Head of caudate nucleus (tissue), 42 donors: ENCODE measurements at regions not wholly inside any gene's neighbourhood (a gene's known extent, or its start where the extent isn't known, plus 50 kb on each side); places are given as distances from the start of the nearest gene placed in this dataset.
"Not testable (repeated sequence)": the region's sequence is repeated elsewhere in the genome, so short reads cannot be mapped to it uniquely, and the experiment has no call there.

Experiments
- DNase-seq, 42 donors: peaks; one replicate each; pipeline versions ENCODE4 v3.0.0 to v3.0.0-alpha.2; 2020 to 2021; ENCODE audit warnings: mixed read lengths in 7 of 42
- intact Hi-C: fragments of 100-400 bp; cut with DNase I; formaldehyde crosslinking; loops from one replicate; pipeline ENCODE4 v1.15.0; 2022

- intact Hi-C loops = no loop called here
- peak in 11 of 42 donors; percentile 1 to 23 (median 8) for DNase-seq
Observed at GRCh38 chr14:105879867-105880561, 353.6 kb downstream of the TMEM121 start.

GRCh38 chr14:105880616-105881015 lies 354.2 kb downstream of the TMEM121 start:
- intact Hi-C loops = no loop called here
- DNase-seq = peak in 11 of 42 donors; percentile 1 to 32 (median 6)

GRCh38 chr14:105881021-105881930 lies 354.9 kb downstream of the TMEM121 start:
- intact Hi-C loops = no loop called here
- peak in 17 of 42 donors; percentile 1 to 36 (median 5) for DNase-seq

- peak in 7 of 42 donors; percentile 0 to 21 (median 3) for DNase-seq
Observed at GRCh38 chr14:105882011-105882410, 355.6 kb downstream of the TMEM121 start.

GRCh38 chr14:105882626-105883025 lies 356.2 kb downstream of the TMEM121 start:
- peak in 11 of 42 donors; percentile 1 to 16 (median 5) for DNase-seq
- intact Hi-C loops = no loop called here

More at GRCh38 chr14:105882011-105882410, 355.6 kb downstream of the TMEM121 start:
- intact Hi-C loops = not testable (repeated sequence)

GRCh38 chr14:105883066-105884005 lies 357.0 kb downstream of the TMEM121 start:
- peak in 14 of 42 donors; percentile 3 to 20 (median 7) for DNase-seq
- intact Hi-C loops = no loop called here

DNA sequence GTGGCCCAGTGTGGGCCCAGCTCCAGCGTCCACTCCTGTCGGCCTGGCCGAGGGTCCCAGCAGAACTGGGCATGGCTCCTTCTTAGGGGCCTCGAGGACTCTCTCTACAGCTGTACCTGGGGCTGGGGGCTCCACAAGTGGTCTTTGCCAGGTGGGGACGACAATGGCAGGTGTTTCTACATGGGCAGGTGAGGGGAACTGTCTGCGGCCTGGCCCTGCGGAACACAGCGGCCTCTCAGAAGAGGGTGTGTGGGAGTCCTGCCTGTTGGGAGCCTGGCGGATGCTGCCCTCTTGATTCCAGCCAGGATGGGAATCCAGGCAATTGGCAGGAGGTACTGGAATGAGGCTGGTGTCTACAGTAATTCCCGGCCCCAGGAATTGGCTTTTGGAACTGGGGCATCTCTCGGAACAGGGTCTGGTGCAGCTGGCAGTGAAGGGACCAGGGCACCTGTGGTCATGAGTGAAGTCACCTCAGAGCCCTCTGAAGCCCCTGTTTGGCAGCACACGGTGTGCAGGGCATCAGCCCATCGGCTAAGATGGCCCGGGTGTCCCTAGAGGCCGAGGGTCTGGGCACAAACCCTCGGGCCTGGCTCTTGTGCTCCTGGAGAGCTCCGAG lies 357.9 kb downstream of the TMEM121 start:
- DNase-seq = peak in 9 of 42 donors; percentile 0 to 16 (median 5)
- intact Hi-C loops = not testable (repeated sequence)

GRCh38 chr14:105884808-105885281 lies 358.5 kb downstream of the TMEM121 start:
- DNase-seq = peak in 9 of 42 donors; percentile 1 to 17 (median 3)
- intact Hi-C loops = no loop called here

DNA sequence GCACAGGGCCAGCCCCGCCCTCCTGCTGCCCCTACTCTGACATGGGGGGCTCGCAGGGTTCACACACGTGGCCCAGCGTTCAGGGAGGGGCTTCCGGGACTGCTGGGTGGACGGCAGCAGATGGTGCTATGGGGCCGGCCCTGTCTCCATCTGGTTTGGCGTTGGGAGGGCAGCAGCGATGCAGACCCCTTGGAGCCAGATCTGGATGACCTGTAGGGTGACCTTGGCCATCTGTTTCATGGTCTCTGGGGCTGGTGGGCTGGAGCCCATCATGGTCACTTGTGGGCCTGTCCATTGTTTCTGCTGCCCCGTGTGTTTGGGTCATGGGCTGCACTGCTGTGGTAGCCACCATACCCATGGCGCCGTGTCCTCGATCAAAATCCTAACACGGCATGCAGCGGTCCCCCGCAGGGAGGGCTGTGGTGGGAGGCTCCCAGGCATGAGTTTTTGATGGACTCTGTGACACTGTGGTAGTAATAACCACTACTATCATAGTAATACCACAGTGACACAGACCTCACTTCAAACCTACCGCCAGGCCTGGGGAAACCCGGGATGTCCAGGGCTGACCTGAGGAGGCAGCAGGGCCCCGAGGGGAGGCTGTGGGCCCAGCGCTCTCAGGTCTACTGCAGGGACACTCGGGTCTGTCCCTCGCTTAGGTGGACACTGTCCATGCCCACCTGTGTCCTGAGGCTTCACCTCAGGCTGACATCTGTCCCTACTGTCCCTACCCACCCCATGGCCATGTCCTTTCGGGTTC lies 359.4 kb downstream of the TMEM121 start:
- intact Hi-C loops = no loop called here
- DNase-seq = peak in 14 of 42 donors; percentile 0 to 28 (median 6)

- peak in 9 of 42 donors; percentile 1 to 12 (median 3) for DNase-seq
- intact Hi-C loops = not testable (repeated sequence)
Observed at GRCh38 chr14:105886791-105887191, 360.4 kb downstream of the TMEM121 start.

DNA sequence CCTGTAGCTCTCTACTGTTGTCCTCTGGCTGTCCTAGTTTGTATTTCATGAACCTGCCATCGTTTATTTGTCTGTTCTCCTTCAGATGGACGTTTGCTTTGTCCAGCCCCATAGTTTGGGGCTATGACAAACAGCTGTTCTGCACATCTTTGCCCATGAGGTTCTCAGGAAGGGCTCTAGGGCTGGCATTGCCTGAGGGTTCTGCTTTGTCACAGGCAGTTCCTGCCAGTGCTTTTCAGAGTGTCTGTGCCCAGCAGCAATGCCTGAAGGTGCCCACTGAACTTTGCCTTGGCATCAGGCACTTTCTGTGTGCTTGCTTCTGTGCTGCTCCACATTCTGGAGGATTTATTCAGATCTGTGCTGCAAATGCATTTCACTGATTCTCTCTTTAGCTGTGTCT lies 361.3 kb downstream of the TMEM121 start:
- DNase-seq = peak in 3 of 42 donors; percentile 0 to 8 (median 6)
- intact Hi-C loops = no loop called here

DNA sequence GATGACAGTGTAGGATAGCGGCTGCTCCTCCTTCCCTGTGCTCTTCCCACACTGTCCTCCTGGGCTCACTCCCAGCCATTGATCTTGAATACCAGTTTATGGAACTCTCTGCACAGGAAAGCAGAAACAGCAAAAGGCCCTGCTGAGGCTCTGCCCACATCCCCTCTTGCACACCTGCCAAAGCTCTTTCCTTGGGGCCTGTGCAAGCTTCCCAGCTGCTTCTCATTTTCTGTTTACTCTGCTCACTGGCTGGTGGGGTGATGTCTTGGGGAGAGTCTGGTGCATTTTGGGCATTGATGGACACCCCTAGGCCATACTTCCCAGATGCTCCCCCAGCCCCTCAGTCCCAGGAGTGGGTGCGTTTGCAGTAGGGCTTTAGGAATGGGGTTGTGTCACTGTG lies 361.8 kb downstream of the TMEM121 start:
- DNase-seq = peak in 1 of 42 donors; percentile 19

DNA sequence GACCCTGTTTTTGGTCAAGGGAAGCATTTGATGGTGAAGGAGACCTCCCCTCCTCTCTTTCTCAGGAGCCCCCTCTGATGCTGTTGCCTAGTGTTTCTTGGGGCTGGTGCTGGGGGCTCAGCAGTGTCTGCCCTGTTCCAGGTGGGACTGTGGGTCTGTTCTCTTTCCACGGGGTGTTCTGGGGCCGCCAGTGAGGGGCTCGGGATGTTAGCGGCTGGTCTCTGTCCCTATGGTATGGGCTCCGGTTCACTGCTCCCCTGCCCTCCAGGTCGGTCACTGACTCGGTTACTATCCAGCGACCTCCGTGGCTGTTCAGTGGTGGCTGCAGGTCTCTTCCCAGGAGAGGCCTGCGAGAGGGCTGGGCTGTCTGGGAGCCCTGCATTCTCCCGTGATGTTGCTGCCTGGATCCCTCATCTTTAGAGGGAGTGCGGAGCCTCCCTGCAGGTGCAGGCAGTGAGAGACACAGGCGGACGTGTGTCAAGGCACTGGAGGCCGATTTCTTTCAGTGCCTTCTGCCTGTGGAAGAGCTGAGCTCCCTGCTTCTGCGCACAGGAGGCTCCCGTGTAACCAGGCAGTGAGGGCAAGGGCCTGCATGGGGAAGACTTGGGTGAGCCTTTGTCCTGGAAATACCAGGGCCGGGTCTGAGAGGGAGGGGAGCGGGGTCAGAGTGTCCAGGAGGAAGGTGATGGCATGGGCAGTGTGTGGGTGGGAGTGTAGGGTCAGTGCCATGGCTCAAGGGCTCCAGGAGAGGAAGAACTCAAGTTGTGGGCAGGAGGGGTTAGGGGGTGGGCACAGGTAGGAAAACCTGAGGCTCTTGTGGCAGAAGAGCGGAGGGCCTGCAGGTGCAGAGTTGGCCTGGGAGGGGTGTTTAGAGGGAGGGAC lies 362.6 kb downstream of the TMEM121 start:
- DNase-seq = peak in 10 of 42 donors; percentile 0 to 22 (median 5)
- intact Hi-C loops = no loop called here

More for the DNA sequence above, 361.8 kb downstream of the TMEM121 start:
- intact Hi-C loops = no loop called here

DNA sequence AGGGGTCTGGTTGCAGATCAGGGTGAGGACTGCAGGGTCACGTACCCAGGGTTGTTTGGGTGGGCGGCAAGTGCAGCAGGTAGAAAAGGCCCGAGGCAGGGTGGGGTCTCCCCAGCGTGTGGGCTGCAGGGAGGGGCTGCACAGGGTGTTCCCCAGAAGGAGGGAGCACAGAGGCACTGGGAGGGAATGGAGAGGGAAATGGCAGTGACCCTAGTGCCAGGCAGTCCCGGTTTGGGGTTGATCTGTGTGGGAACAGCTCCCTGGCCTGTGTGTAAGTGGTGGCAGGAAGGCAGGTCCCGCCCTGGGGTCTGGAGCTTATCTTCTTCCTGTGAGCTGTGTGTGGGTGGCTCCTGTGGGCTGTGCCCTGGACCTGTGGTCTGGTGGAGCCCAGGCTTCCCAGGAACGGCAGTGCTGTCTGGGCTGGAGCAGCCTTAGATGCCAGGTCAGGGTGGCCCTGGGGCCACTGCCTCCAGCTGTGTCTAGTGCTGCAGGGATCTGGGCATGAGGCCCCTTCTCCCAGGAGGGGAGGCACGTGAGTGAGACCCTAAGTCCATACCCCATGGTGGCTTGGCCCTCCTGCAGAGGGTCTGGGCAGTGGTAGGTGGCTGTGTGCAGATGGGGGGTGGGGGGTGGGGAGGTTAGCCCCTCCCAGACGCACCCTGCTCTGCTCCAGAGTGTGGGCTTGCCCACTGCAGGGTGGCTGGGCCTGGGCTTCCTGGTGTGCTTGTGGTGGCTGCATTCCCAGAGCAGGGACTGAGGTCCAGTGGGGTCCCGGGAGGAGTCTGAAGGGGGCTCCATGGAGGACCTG lies 363.5 kb downstream of the TMEM121 start:
- intact Hi-C loops = no loop called here
- peak in 12 of 42 donors; percentile 0 to 28 (median 6) for DNase-seq

DNA sequence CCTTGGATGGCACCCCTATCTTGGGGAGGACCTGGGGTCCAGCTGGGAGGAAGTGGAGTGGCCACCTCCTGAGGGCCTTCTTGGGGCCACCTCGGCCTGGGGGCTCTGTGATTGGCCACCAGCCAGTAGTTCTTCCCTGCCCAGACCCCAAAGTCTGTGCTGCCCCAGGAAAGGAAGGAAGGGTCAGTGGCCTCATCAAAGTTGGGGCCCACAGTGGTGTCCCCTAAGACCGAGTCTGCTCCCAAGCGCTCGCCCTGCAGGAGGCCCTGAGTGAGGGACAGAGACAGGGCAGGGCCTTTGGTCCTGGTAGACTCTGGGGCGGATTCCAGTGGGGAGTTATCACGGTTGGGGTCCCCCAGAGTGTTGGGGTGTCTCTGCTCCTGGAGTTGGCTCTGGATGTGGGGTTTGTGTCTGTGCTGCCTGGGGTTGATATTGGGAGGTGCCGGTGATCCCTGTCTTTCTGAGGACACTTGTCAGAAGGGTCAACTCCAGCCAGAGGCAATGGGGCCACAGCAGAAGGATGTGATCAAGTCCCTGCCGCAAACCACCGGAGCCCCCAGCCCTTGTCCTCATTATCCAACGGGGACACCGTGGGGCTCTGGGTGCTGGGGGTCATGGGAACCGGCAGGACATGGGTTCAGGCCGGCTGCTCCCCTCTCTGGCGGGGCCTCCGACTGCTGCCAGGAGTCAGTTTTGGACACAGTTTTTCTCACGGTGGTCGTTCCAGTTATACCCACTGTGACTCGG lies 364.3 kb downstream of the TMEM121 start:
- peak in 15 of 42 donors; percentile 1 to 32 (median 7) for DNase-seq
- intact Hi-C loops = no loop called here
